GM19324 (cell line): ENCODE measurements at regions not wholly inside any gene's neighbourhood (a gene's known extent, or its start where the extent isn't known, plus 50 kb on each side); places are given as distances from the start of the nearest gene placed in this dataset.
"Not testable (repeated sequence)": the region's sequence is repeated elsewhere in the genome, so short reads cannot be mapped to it uniquely, and the experiment has no call there.

Source experiments
- ATAC-seq: cut with Tn5 transposase; IDR thresholded peaks from one replicate; pipeline ENCODE4 v1.9.1; 2021; ENCODE audit warnings: mild to moderate bottlenecking, moderate library complexity; ENCODE audit not compliant: unreplicated experiment, low FRiP score

DNA sequence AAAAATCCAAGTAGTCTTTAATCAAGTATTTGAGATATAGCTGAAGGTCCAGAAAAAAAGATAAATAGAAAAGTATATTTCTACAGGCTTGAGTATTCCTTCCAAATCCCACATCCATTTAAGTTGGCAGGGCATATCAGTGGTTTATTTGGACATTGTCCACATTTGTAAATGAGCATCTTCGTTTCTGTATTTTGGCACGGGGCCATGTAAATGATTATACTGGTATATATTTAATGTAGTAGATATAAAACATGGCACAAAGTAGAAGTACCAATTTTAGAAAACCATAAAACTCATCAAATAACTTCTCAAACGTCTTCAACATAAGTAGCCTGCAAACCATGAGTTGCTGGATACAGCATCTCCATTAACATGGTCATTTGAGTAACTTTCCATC lies 437.4 kb upstream of the SOX5 start:
- no peak for ATAC-seq

DNA sequence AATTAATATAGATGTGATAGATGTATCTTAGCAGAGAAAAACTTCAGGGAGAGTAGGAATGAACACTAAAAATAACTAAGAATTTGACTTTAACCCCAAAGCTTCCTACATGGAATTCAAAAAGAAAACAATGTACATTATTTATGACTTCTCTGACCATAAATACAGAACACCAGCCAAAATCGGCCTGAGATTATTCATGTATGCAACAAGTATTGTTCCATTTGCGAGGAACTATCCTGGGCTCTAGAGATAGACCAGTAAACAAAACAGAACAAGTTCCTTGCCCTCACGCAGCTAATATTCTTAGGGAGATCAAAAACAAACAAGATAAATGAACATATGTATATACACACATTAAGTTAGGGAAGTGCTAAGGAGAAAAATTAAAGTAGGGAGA lies 432.3 kb upstream of the SOX5 start:
- ATAC-seq, result no peak

DNA sequence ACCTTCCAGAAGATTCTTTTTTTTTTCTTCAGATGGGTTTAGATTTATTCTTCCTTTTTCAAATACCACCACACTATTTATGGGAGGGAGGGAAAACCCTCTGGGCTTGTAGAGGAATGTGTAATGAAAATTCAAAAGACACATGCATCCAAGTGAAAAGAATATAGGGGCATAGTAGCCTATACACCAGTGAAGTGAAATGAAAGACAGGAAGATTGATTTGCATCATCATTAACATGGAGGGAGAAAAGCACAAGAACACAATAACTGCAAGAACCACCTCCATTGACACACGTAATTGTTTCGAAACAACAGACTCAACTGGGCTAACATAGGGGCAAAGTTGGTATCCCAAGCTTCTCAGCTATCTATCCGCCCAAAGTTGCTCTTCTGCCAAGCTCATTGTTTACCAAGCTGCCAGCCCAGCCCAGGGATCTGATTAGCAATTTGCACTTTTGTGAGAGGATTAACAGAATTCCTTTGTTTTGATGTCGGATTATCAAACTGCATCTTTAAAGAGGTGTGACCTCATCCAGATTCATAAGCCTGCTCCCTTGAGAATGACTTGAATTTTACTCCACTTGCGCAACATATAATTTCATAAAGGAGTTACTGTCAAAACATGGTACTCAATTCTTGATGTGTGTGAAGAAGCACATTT lies 430.5 kb upstream of the SOX5 start:
- no peak for ATAC-seq

DNA sequence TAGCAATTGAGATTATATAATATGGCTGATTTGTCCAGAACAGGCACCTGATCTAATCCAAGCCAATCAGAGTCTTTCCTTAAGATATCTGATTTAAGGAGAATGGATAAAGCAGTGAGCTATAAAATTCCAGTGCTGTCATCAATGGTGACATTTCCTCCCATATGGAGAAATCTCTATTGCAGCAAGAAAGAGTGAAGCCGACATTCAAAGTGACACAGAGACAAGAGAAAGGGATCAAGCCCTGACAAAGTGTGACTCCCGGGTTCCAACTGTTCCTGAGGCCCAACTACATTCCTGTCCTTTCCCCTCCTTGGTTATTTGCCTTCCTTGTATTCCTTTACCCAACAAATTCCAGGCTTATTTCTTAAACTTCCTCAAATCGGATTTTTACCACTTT lies 430.0 kb upstream of the SOX5 start:
- ATAC-seq, result no peak

DNA sequence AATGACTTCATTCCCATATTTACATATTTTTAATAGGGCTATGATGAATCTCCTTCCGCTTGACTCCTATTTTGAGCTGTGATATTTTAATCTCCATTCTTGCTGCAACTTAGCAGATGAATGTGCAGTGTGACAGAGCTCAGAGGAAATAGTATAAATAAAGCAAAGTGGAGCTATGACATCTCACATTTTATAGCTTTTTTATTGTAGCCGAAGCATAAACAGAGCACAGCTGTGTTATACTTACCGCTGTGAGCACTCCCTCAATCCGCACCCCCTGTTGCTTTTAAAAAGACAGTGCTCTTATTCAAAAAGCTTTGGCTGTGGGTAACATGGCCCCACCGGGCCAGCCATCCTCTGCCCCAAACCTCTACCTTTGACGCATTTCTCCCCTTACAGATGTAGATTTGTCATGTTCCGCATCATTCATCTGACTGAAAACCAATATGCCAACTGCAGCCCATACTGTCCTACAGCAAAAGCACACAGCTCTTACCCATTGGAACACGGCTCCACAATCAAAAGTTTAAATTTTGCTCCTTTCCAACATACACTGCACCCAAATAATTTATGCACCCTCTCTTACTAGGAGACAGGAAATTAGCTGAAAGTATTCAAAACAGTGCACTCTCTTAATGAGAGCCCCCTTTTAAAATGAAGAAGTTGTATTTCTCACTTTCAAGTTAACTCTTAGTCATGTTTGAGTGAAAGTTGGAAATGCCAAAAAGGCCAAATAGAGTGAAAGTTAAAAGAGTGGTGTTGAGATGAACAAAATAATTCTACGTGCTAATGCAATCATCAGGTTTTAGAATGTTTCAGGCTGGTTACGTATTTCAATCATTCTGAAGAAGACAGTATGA lies 429.3 kb upstream of the SOX5 start:
- peak; percentile 74 for ATAC-seq

DNA sequence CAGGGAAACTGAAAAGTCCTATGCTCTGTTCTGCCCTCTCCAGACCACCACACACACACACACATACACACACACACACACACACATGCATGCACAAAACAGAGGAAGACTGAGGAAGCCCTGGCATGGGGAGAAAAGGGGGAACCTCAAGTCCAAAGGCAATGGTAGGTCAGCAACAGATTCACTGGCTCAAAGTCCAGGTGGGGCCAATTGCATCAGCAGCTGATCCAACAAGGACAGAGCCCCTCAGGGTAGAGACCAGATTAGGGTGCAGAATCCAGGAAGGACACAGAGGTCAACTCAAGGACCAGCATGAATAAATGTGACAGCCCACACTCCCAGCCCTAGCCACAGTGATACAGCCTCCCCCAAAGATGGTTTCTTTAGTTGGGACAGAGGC lies 425.0 kb upstream of the SOX5 start:
- no peak for ATAC-seq

DNA sequence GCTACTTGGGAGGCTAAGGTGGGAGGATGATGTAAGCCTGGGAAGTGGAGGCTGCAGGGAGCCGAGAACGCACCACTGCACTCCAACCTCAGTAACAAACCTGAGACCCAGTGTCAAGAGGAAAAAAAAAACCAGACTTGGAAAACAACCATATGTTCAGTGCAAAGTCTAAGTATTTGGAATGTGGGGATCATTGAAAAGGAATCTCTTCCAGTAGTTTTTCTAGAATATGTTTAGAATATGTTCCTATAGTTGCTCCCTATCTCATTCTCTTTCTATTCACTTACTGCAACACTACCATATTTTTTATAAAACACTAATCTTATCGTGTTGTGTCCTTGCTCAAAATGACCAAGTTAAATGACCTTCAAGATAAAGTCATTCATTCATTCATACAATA lies 423.5 kb upstream of the SOX5 start:
- ATAC-seq, result no peak

DNA sequence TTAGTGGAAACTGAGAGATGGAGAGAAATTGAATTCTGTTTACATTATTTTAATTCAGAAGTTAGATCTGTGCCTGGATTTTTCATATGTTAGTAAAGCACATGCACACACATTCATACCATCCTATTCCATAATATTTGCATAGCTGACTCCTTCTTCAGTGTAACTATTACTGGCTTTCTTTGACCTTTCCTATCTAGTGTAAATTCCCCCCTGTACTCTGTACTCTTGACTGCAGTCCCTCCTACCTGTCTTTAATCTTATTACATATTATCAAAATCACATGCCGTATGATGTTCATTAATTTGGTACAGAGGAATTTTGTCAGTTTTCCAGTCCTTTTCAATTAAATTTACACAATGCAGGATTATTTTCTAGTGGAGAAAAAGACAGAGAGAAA lies 417.0 kb upstream of the SOX5 start:
- no peak for ATAC-seq

DNA sequence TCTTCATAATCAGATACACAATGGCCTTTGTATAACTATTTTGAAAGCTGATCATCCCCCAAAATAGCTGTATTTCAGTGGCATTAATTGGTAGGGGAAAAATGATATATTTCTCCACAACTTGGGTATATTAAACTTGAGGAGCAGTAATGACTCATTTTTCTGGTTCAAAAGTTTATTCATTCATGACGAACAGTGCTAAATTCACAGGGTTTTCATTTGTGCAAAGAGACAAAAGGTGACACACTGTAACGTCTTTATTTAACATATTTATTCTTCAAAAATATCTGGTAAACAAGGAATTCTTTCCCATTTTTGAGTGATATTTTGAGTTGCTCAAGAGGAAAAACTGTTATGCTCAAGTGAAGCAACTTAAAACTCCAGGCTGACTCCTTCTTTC lies 415.5 kb upstream of the SOX5 start:
- no peak for ATAC-seq

DNA sequence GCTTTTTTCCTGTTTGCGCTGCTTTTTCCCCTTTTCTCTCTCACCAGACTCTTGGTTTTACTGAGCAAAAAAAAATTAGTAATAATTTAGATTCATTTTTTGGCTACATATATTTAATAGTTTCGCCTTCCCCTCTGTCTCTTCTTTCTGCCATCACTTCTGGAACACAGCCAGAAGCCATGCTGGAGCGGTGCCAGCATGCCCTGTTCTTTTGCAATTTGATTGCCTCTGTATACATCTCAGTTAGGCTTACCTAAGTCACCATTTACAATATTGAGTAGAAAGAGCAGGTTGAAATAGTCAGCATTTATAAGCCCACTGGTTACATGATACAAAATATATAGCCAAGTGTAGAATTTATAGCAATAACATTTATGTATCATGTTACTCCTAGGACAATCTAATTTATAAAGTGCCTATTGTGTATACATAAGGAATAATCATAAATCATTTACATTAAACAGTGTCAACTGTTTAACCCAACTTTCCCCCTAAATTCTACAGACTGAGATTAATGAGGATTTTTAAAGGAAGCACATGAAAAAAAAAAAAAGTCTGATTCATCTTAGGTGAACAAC lies 413.8 kb upstream of the SOX5 start:
- ATAC-seq, result no peak

DNA sequence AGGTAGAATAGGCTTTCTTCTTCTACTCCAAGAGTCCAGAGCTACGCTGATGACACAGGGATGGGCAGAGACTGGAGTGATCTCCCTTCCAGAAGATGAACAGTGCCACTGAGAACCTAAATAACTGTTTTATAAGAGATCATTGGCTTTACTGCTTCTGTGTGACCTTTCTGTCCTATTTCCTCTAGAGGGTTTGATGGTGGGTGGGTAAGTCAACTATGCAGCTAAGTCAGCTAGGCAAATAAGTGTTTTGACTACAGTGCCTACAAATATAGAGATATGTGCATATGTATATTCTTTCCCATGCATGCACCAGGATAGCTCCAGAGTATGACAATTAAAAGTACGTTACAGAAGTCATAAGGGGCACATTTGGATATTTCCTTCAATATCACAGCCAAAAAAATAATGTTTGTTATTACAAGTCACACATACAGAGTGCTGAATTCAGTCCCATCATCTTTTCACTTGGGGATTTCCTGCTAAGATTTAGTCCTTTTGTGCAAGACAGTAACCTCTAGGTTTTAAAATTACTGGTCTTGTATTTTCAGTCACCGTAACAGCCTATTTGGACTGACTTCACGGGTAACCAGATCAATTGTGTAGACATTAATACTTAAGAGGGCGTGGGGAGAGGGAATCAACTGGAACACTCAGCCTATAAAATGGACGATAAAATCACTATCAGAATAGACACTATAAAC lies 412.6 kb upstream of the SOX5 start:
- no peak for ATAC-seq

DNA sequence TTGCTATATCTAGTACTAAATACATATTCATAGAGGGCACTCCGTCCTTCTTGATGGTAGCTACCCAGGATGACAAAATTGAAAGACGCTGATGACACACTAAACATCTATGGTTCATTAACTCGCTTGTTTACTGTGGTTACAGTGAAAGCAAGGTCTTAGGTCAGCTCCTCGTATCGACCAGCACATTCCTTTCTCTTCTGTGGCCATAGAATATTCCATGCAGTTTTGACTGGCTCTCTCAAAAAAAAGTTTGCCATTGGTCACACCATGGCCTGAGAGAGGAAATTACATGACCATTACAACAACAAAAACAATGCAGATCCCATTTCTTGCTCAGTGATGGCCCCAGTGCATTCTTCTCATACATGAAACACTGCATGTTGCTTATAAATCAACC lies 411.4 kb upstream of the SOX5 start:
- ATAC-seq, result no peak

DNA sequence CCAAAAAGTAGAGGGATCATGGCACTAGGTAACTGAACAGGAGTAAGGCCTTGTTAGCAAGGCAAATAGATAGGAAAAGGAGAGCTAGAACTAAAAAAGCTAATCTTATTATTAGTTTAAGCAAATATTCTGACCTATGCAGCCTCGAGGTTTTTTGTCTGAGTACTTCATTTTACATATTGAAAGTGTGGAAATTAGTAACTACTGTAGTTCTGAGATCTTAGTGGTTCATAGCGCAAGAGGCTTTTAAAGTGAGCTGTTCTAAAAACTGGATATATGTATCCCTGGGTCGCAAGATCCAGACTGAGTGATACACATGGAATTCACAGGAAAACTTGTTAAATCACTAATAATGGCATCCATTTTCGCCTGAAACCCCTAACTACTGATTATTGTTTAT lies 411.0 kb upstream of the SOX5 start:
- no peak for ATAC-seq

DNA sequence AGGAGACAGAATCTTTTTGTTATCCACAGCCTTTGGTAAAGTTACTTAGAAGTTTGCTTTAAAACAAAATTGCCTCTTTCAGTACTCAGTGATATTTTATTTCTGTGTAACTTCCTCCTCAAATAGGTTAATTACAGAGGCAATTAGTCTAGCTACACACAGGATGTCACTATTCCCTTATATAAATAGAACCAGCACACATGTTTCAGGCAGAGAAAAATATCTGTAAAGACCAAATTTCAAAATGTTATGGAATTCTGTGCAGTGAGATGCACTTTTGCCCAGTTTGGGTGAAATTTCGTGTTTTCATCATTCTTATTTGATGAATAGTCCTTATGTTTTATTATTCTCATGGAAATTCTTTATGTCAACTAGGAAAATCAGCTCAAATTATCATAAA lies 410.6 kb upstream of the SOX5 start:
- no peak for ATAC-seq

DNA sequence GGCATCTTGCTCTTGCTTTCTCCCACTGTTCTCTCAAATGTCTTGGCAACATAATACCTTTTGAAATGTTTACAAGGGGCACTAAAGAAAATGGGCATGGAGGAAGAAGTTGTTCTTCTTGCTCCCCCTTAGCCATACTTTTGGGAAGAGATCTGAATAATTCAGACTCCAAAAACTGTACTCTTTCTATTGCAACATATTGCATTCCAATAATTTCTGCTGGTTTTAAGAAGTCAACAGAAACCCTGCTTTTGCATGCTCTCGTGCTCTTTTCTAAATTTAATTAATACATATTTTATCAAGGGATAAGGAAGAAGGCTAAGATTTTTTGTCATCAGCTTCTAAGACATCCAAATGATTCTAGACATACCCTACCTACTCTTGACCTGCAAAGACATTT lies 409.9 kb upstream of the SOX5 start:
- no peak for ATAC-seq

DNA sequence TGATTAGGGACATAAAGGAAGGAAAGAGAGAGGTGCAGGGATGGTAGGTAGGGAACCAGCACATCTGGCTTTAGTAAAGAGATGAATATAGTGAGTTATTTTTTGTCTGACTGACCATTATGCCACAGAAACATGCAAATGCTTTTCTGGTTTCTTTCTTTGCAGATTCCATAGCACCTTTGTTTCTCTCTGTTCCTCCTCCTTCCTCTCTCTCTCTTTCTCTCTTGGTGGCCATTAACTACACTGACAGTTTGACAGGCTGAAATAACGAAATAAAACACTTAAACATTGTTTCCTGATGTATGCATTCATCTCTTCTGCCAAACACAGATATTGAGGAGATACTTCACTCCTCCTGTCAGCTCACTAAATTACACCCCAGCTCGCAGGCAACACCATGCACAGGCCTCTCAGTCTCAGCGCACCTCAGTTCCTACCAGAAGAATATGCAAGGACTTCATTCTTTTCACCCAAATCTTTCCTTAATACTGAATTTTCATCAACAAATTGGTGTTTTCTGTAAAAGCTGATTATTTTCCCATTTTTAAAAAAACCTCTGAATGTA lies 406.9 kb upstream of the SOX5 start:
- ATAC-seq, result peak; percentile 81

DNA sequence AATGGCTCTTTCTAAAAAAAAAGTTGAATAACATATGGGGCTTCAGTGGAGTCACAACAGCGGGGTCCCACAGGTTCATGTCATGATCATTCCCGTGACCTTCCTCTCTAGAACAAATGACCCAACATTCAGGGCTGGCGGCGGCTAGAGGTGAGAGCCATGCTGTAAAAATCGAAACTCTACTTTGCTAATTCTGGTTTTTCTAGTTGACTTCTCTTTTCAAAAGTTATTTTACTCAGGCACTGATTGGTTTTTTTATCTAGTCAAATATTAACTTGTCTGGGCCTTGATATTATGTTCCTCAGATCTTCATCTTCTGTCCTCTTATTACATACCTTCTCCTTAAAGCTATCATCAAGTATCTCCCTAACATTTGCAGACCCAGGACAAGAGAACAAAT lies 402.9 kb upstream of the SOX5 start:
- ATAC-seq, result no peak

DNA sequence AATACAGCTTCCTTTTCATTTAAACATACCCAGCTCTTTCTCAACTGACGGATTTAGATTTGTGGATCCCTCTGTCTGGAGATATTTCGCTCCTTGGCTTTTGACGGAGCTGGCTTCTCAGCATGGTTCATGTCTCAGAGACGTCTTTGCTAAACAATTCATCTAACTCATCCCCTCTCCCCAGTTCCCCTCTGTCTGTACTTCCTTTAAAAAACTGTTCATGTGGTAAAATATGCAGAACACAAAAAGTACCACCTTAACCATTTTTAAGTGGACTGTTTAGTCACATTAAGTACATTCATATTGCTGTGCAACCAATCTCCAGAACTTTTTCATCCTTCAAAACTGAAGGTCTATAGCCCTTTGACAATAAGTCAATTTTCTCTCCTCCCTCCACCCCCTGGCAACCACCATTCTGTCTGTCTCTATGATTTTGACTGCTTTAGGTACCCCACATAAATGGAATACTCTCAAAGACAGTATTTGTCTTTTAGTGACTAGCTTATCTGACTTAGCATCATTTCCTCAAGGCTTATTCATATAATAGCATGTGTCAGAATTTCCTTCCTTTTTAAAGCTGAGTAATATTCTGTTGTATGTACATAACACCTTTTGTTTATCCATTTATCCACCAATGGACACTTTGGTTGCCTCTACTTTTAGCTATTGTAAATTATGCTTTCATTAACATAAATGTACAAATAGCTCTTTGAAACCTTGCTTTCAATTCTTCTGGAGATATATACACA lies 399.8 kb upstream of the SOX5 start:
- no peak for ATAC-seq

DNA sequence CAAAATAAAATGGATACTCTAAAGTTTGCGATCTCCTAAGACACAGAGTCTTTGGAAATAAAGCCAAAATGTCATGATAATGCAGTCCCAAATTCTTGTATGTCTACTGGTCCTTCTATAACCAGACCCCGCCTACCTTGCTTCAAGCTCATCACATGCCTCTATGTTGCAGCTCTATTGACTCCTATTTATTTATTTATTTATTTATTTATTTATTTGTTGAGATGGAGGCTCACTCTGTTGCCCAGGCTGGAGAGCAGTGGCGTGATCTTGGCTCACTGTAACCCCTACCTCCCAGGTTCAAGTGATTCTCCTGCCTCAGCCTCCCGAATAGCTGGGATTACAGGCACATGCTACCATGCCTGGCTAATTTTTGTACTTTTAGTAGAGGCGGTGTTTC lies 398.7 kb upstream of the SOX5 start:
- not testable (repeated sequence) for ATAC-seq

DNA sequence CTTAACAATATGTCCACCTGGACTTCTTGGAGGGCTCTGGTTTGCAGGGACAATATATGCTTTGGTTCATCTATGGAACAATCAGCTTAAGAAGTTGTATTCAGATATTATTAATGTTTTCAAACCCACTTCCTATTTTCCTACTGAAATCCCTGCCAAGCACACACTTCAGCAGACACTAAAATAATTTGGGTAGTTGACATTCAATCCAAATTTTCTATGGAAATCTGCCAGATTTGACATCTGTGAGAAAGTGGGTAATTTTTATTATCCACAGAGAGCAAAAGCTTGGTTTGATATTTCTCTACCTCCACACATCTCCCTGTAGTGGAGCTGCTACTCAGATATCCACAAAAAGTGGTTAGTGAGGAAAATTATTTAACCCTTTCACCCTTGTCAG lies 378.8 kb upstream of the SOX5 start:
- no peak for ATAC-seq
